ENCODE measurements at regions not wholly inside any gene's neighbourhood (a gene's known extent, or its start where the extent isn't known, plus 50 kb on each side); places are given as distances from the start of the nearest gene placed in this dataset.

DNA sequence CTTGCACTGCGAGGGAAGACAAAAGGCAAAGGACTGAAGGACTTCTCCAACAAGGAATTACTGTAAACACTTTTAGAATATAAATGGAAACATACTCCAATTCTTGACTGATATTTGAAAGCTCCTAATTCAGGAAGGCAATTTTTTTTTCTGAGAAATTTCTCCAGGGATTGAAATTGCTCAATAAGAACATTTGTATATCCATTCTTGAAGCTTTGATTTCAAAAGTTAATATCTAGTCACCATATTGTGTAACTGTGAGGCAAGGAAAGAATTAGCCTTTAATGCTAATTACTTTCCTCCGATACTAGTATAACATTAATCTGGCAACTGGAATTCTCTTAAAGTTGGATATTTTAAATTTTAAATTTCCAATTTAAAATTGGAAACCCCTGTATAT lies 188.4 kb upstream of the COL1A2 start:
- Histone ChIP-seq H2BK15ac (ENCODE audit: low read depth, low read length) (no peak overlapping the region), H2AK9ac (replicated peaks; ENCODE audit: low read depth, low read length, poor library complexity) (no peak overlapping the region), H3K18ac (ENCODE audit: low read depth, low read length) (peak overlapping the region; percentile 84; the same call in 1 of the 2 replicates), H3K27me3 (ENCODE audit: control insufficient read depth, insufficient read depth, low read length) (no peaks in the 10 kb centered on the region), H3K79me1 (ENCODE audit: low read depth in 1 of 2, low read length in 2 of 2) (no peaks in the 10 kb centered on the region), H3K4me3 (ENCODE audit: insufficient read depth, low read depth, low read length) (no peak overlapping the region), H4K20me1 (ENCODE audit: insufficient read depth, low read length) (no peaks in the 10 kb centered on the region), H3K56ac (ENCODE audit: extremely low read depth, insufficient read depth, low read length) (no peak overlapping the region), H2BK20ac (ENCODE audit: low read depth, low read length) (no peak overlapping the region), H4K5ac (ENCODE audit: low read depth, low read length) (no peak overlapping the region), H4K91ac (ENCODE audit: insufficient read depth, low read depth, low read length) (no peak overlapping the region), H2AFZ (replicated peaks; ENCODE audit: low read length, poor library complexity) (no peak overlapping the region), H3K23ac (ENCODE audit: low read depth, low read length) (no peak overlapping the region), H4K8ac (ENCODE audit: low read depth in 2 of 2, low read length in 2 of 2) (no peak overlapping the region), H3K9me3 (ENCODE audit: control insufficient read depth, insufficient read depth, low read length) (no peaks in the 10 kb centered on the region), H3K9me1 (ENCODE audit: insufficient read depth, low read length) (no peaks in the 10 kb centered on the region), H2BK120ac (ENCODE audit: low read depth, low read length) (no peak overlapping the region), H3K36me3 (ENCODE audit: control insufficient read depth, insufficient read depth, low read length) (no peaks in the 10 kb centered on the region), H3K9ac (ENCODE audit: low read depth, low read length) (no peak overlapping the region), H2AK5ac (ENCODE audit: low read depth, low read length) (no peak overlapping the region), H3K4me1 (ENCODE audit: control insufficient read depth, insufficient read depth, low read length) (no peaks in the 10 kb centered on the region), H2BK5ac (ENCODE audit: low read depth, low read length, poor library complexity, severe bottlenecking) (no peak overlapping the region), H3K27ac (ENCODE audit: insufficient read depth, low read length) (no peak overlapping the region), H3K14ac (replicated peaks; ENCODE audit: low read depth, low read length) (no peak overlapping the region), H3K4ac (ENCODE audit: low read depth, low read length) (no peak overlapping the region), H3K4me2 (ENCODE audit: low read depth, low read length) (peak overlapping the region; percentile 65)
- ChIA-PET CTCF (interaction anchor here (1.0 to 1.7 kb wide), 3 partner anchors 12 to 142 kb away, joined by 3 to 4 read pairs (median 4); no protein-coding TSS in a partner anchor), POLR2A (ENCODE audit: unreplicated experiment) (no interaction called here)
- no peak for DNase-seq
- no CpG with 5 or more reads among the region's 2 CpGs for WGBS, 2 experiments (ENCODE audit: extremely low coverage in 2 of 2, insufficient read length in 1 of 2)
- no TSS peak for BruUV-seq (replicated peaks)
- in situ Hi-C loops (cut with MboI; ENCODE audit: low sequenced_read_pairs) (loop anchor here (25.0 kb wide), 1 partner anchor 969 kb away; the partner anchor contains the start of genes HEPACAM2 and VPS50), dilution Hi-C loops (cut with HindIII; ENCODE audit: low sequenced_read_pairs, unreplicated experiment) (no loop called here), intact Hi-C loops (cut with micrococcal nuclease) (no loop called here)
- no peak for TF ChIP-seq RCOR1 (IDR thresholded peaks at IDR 0.05; ENCODE audit: insufficient replicate concordance, low read length)
- no peak for TF ChIP-seq MAFK (IDR thresholded peaks at IDR 0.05; ENCODE audit: low read depth, low read length)
- TF ChIP-seq, protein P1, sequence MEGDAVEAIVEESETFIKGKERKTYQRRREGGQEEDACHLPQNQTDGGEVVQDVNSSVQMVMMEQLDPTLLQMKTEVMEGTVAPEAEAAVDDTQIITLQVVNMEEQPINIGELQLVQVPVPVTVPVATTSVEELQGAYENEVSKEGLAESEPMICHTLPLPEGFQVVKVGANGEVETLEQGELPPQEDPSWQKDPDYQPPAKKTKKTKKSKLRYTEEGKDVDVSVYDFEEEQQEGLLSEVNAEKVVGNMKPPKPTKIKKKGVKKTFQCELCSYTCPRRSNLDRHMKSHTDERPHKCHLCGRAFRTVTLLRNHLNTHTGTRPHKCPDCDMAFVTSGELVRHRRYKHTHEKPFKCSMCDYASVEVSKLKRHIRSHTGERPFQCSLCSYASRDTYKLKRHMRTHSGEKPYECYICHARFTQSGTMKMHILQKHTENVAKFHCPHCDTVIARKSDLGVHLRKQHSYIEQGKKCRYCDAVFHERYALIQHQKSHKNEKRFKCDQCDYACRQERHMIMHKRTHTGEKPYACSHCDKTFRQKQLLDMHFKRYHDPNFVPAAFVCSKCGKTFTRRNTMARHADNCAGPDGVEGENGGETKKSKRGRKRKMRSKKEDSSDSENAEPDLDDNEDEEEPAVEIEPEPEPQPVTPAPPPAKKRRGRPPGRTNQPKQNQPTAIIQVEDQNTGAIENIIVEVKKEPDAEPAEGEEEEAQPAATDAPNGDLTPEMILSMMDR (conservative IDR thresholded peaks at IDR 0.05; ENCODE audit: low read depth, low read length), result no peak
- TF ChIP-seq CEBPB (IDR thresholded peaks at IDR 0.05; ENCODE audit: low read depth, low read length), result peak; percentile 45
- no peak for ATAC-seq (ENCODE audit: low read depth)

Data from IMR-90 (cell line).